Esophagus (tissue), 2 donors: ENCODE measurements at regions not wholly inside any gene's neighbourhood (a gene's known extent, or its start where the extent isn't known, plus 50 kb on each side); places are given as distances from the start of the nearest gene placed in this dataset.

ENCODE experiments used
- H3K27ac ChIP-seq, 2 donors: one replicate each; pipeline ENCODE4 v1.5.1; 2013; ENCODE audit warnings: low read depth in 2 of 2, mild to moderate bottlenecking in 2 of 2, inconsistent platforms in 1 of 2, low read length in 1 of 2, moderate library complexity in 1 of 2
- H3K27me3 ChIP-seq, 2 donors: one replicate each; pipeline ENCODE4 v1.6.1; 2013; ENCODE audit warnings: low read length in 2 of 2, control low read depth in 1 of 2, mild to moderate bottlenecking in 1 of 2; ENCODE audit not compliant: insufficient read depth in 2 of 2, control insufficient read depth in 1 of 2
- H3K36me3 ChIP-seq, 2 donors: one replicate each; pipeline ENCODE4 v1.6.1; 2013; ENCODE audit warnings: low read length in 1 of 2; ENCODE audit not compliant: control insufficient read depth in 2 of 2, insufficient read depth in 2 of 2
- H3K4me1 ChIP-seq, 2 donors: one replicate each; pipeline ENCODE4 v1.6.1; 2013; ENCODE audit warnings: low read length in 1 of 2; ENCODE audit not compliant: control insufficient read depth in 2 of 2, insufficient read depth in 2 of 2
- H3K4me3 ChIP-seq, 2 donors: one replicate each; pipeline ENCODE4 v1.5.1; 2013; ENCODE audit warnings: low read length in 2 of 2, mild to moderate bottlenecking in 2 of 2, low read depth in 1 of 2, moderate library complexity in 1 of 2
- H3K9me3 ChIP-seq, 2 donors: one replicate each; pipeline ENCODE4 v1.6.1; 2013; ENCODE audit warnings: mild to moderate bottlenecking in 2 of 2, low read depth in 1 of 2, low read length in 1 of 2, moderate library complexity in 1 of 2; ENCODE audit not compliant: control insufficient read depth in 2 of 2, insufficient read depth in 1 of 2
- WGBS, 2 donors: extraction: QIAGEN DNeasy Blood & Tissue Kit; methylation state at CpG; one replicate each; pipeline ENCODE4 v1.1.7; 2013; 5-methylcytosine and 5-hydroxymethylcytosine counted together
- donor health status: healthy with polysubstance abuse.
- donor health status: Bipolar disorder and iron deficiency.

DNA sequence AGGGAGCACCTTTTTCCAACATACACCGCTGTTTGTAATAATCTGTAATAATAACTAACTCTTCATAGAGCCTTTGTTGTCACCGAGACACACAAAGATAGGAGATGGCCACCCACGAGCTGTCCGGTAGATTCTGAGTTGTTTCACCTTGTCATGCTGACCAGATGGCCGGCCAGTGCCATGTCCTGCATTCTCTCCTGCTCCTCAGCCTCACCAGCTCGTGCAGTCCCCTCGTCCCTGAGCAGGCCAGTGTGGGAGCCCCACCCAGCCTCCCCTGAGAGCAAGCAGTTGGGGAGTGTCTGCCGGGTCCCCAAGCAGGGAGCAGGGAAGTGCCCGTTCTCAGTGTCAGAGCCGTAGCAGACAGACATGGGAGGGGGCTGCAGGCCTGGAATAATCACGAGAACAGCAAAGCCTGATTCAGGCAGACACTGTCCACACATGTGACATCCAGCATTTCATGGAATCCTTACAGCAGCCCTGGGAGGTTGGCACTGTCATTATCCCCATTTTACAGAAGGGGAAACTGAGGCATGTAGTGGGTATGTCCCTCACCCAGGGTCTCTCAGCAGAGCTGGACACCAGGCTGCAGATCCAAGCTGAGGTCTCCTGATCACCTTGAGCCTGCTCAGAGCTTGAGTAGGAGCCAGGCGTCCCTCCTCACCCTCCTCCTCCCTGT, 178.5 kb upstream of the CIBAR2 start:
- no peak overlapping the region for H3K4me3 ChIP-seq
- no peaks in the 10 kb centered on the region for H3K27me3 ChIP-seq
- 84 to 88% methylated on average over 12 of the region's 12 CpGs for WGBS, 2 donors
- peaks cover 0 to 2% of the 10 kb centered on the region in 2 donors for H3K4me1 ChIP-seq
- H3K27ac ChIP-seq, result no peak overlapping the region
- no peaks in the 10 kb centered on the region for H3K36me3 ChIP-seq
- no peaks in the 10 kb centered on the region for H3K9me3 ChIP-seq

DNA sequence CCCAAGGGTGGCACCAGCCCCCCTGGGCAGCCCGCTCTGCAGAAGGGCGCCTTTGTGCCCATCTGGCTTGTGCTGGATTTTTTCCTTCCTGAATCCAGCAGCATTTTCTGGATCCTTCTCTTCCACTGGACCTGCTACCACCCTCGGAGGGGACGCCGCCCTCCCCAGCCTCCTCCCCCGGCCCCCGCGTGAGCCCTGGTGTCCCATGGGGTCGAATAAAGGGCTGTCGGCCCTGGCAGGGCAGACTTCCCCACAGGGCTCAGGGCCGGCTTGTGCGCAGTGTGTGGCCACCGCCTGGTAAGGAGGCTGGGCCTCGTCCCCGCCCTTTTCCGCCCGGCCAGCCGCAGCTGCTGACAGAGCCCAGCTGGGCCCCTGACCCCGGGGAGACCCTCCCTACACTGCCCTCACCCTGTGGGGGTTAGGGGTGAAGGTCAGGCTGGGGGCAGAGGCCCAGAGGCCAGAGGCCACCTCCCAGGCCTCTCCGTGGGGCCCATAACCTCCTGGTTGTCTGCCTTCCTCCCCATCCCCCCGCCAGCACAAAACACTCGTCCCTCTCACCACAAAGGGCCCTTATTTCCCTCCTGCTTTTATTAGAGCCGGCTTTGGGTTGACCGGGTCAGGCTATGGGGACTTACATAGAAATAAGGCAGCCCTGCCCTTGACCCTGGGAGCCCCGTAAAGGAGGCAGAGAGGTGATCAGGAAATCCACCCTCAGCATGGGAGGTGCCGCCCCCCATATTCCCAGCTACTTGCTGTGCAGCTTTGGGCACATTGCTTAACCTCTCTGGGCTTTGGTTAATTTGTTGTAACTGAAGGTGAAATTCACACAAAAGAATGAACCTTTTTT, 179.3 kb upstream of the CIBAR2 start:
- no peaks in the 10 kb centered on the region for H3K4me1 ChIP-seq
- no peaks in the 10 kb centered on the region for H3K9me3 ChIP-seq
- no peaks in the 10 kb centered on the region for H3K27me3 ChIP-seq
- no peak overlapping the region for H3K27ac ChIP-seq
- no peaks in the 10 kb centered on the region for H3K36me3 ChIP-seq
- H3K4me3 ChIP-seq, result no peak overlapping the region
- 67 to 72% methylated on average over 25 to 26 of the region's 26 CpGs for WGBS, 2 donors

DNA sequence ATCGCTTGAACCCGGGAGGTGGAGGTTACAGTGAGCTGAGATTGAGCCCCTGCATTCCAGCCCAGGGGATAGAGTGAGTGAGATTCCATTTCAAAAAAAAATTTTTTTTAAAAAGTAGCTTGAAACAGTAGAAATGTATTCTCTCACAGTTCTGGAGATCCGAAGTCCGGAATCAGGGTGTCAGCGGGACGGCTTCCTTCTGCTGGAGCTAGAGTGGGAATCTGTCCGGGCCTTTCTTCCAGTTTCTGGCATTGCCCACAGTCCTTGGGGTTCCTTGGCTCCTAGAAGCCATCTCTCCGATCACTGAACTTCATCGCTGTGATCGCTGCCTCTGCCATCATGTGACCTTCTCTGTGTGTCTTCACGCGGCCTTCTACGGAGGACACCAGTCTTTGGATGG, 181.2 kb upstream of the CIBAR2 start:
- no peaks in the 10 kb centered on the region for H3K27me3 ChIP-seq
- no peaks in the 10 kb centered on the region for H3K36me3 ChIP-seq
- WGBS, 2 donors, result 96 to 97% methylated on average over 13 of the region's 13 CpGs
- H3K27ac ChIP-seq, result no peak overlapping the region
- H3K4me3 ChIP-seq, result no peak overlapping the region
- no peaks in the 10 kb centered on the region for H3K9me3 ChIP-seq
- no peaks in the 10 kb centered on the region for H3K4me1 ChIP-seq

DNA sequence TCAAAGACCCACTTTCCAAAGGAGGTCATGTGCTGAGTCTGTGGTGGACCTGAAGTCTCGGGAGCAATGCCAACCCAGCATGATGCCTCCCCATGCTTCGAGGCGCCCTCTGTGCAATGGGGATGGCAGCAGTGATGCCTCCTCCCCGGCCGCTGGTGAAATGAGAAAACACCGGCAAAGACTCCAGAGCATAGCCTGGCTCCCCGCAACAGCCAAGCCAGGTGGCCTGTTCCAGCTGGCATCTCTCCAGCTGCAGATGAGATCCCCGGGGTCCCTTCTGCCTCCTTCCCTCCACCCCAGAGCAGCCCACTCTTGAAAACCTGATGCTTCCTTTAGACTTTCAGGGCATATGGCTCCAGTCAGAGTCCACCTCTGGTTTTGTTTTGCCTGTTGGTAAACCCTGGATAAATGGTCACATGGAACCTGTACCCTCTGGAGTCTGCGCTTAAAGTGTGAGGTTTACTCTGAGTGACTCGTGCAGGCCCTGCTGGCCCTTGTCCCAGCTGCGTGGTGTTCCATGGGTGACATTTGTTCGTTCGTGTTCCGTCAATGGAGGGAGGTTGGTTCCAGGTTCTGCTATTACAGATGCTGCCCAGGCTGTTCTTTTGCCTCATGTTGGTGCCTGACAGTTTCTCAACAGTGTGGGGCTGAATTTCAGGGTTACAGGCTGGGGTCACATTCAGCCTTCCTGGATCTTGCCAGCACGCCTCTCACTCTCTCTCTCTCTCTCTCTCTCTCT, 181.8 kb upstream of the CIBAR2 start:
- no peaks in the 10 kb centered on the region for H3K4me1 ChIP-seq
- H3K9me3 ChIP-seq, result no peaks in the 10 kb centered on the region
- WGBS, 2 donors, result 75% methylated on average over 15 of the region's 15 CpGs
- no peak overlapping the region for H3K4me3 ChIP-seq
- H3K27me3 ChIP-seq, result no peaks in the 10 kb centered on the region
- H3K36me3 ChIP-seq, result no peaks in the 10 kb centered on the region
- no peak overlapping the region for H3K27ac ChIP-seq

DNA sequence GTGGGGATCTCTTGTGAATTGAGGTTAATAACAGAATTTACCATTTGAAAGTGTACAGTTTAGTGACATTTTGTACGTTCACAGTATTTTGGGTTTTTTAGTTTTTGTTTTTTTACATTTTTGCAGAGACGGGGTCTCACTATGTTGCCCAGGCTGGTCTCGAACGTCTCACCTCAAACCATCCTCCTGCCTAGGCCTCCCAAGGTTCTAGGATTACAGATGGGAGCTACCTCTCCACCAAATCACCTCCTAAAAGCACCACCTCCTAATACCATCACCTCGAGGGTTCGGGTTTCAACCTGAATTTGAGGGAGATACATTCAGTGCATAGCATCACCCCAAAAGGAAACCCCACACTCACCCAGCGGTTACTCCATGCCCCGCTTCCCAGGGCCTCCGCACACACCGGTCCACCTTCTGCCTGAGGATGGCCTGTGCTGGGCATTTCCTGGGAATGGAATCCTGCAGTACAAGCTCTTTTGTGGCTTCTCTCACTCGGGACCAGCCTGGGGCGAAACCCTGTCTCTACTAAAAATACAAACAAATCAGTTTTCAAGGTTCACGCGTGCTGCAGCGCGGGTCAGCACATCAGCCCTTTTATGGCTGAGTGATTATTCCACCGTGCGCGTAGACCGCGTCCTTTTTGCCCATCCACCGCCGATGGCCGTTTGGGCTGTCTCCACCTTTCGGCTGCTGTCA, 182.7 kb upstream of the CIBAR2 start:
- Histone ChIP-seq H3K4me1 (no peaks in the 10 kb centered on the region), H3K36me3 (no peaks in the 10 kb centered on the region), H3K9me3 (no peaks in the 10 kb centered on the region), H3K4me3 (no peak overlapping the region), H3K27me3 (no peaks in the 10 kb centered on the region), H3K27ac (no peak overlapping the region)
- 91 to 92% methylated on average over 25 of the region's 25 CpGs for WGBS, 2 donors

DNA sequence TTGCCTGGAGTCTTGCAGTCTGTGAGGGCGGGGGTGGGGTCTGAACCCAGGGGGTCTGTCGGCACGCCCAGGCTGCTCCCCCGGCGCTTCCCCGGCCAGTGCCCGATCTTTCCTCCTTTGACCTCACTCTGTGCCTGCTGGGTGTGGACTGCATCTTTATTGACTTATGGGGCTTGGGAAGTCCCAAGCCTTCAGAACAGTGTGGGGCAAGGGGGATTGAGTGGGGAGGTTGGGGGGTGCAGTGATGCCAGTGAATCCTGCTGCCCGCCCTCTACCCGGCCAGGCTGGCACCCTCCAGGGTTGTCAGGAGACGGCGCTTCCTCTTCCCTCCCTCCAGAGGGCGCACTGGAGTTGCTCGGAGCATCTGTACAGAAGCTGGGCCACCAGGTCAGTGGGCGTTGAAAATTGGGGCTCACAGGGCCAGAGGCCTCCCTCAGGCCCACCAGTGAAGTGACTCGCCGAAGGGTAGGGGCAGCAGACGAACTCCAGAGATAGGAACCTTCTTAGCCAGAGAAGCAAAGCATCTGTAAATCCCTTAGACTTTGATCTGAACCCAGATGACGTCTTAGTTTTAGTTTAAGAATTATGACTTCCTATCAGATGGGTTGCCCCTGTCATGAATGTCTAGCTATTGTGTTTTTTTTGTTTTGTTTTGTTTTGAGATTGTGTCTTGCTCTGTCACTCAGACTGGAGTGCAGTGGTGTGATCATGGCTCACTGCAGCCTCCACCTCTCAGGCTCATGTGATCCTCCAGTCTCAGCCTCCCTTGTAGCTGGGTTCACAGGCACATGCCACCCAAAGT, 184.8 kb upstream of the CIBAR2 start:
- H3K4me3 ChIP-seq, result no peak overlapping the region
- H3K27ac ChIP-seq, result no peak overlapping the region
- H3K36me3 ChIP-seq, result no peaks in the 10 kb centered on the region
- H3K27me3 ChIP-seq, result no peaks in the 10 kb centered on the region
- no peaks in the 10 kb centered on the region for H3K9me3 ChIP-seq
- 48 to 52% methylated on average over 18 of the region's 18 CpGs for WGBS, 2 donors
- no peaks in the 10 kb centered on the region for H3K4me1 ChIP-seq

DNA sequence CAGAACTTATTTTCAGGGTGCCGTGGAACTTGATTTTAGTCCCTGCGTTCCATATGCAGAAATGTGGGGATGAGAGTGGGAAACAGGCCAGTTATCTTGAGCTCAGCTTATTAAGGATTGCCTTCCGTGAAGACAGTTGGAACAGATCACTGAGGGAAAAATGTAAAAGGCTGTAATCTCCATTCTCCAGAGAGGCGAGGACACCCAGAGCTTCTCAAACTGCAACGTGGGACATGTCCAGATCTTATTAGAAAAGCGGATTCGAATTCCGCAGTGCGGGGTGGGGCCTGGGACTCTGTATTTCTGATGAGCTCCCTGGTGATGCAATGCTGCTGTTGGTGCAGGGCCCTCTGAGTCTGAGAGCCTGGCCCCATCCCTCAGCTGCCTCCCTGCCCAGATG, 185.6 kb upstream of the CIBAR2 start:
- WGBS, 2 donors, result 78 to 85% methylated on average over 9 of the region's 9 CpGs
- Histone ChIP-seq H3K27ac (no peak overlapping the region), H3K36me3 (no peaks in the 10 kb centered on the region), H3K4me1 (no peaks in the 10 kb centered on the region), H3K9me3 (no peaks in the 10 kb centered on the region), H3K4me3 (no peak overlapping the region), H3K27me3 (no peaks in the 10 kb centered on the region)

DNA sequence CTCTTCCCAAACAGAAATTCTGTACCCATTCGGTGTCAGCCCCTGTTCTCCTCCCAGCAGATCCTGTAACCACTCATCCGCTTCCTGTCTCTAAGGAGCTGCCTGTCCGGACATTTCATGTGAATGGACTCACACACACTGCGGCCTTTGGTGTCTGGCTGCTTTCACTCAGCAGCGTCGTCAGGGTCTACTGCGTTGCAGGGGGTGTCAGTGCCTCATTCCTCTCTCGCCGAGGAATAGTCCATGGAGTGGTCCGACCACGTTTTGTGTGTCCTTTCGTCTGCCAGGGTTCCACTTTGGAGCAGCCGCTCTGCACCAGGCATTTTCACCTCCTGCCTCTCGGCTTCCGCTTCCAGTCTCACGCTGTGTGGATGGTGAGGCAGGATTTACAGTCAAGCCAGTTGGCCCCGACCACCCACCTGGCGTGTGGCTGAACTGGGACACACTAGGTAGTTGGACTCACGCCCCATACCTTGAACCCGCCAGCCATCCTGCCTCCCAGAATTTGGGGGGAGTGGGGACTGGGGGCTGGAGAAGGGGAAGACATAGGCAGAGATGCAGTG, 188.2 kb upstream of the CIBAR2 start:
- no peak overlapping the region for H3K4me3 ChIP-seq
- H3K36me3 ChIP-seq, result no peaks in the 10 kb centered on the region
- H3K27me3 ChIP-seq, result no peaks in the 10 kb centered on the region
- H3K4me1 ChIP-seq, result peaks cover 0 to 3% of the 10 kb centered on the region in 2 donors
- H3K27ac ChIP-seq, result no peak overlapping the region
- no peaks in the 10 kb centered on the region for H3K9me3 ChIP-seq
- WGBS, 2 donors, result 88 to 90% methylated on average over 20 of the region's 20 CpGs
